HL-60 (cell line): ENCODE measurements at regions not wholly inside any gene's neighbourhood (a gene's known extent, or its start where the extent isn't known, plus 50 kb on each side); places are given as distances from the start of the nearest gene placed in this dataset.

Source experiments
- CTCF ChIP-seq: IDR thresholded peaks from one replicate; pipeline ENCODE4 v1.5.1; 2011; ENCODE audit warnings: low read length, control low read depth, inconsistent platforms; ENCODE audit not compliant: insufficient read depth
- POLR2AphosphoS5 ChIP-seq: IDR thresholded peaks from 2 replicates; pipeline ENCODE4 v1.6.1; 2012; ENCODE audit warnings: low read depth
- TF ChIP-seq, protein P1 (sequence below): IDR thresholded peaks from 2 replicates; pipeline ENCODE4 v1.6.1; 2012; ENCODE audit warnings: low read depth; ENCODE audit not compliant: insufficient replicate concordance

DNA sequence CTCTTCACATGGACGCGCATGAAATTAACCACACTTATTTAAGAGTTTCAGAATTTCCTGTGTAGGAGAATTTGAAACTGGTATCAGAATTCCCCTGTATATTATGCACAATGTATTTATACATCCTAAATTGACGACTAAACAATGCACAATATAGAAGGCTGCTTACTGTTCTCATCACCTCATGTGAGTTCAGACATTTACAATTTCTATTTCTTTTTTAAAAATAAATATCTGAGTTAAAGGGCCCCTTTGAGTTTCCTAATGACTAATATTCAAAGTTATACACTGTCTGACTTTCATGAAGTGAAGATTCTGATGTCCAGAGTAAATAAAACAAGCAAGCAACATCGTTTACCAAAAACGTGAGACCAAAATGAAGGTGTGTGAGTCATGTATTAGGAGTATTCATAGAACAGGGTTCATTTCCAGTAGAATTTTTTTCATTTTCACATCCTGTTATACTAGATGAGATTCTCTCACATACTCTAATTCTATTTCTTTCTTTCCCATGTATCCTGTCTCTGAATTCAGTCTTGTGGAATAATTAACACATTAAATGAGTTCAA lies 406.2 kb downstream of the NUP35 start:
- TF ChIP-seq POLR2AphosphoS5 (no peak), CTCF (no peak)
- TF ChIP-seq, protein P1, sequence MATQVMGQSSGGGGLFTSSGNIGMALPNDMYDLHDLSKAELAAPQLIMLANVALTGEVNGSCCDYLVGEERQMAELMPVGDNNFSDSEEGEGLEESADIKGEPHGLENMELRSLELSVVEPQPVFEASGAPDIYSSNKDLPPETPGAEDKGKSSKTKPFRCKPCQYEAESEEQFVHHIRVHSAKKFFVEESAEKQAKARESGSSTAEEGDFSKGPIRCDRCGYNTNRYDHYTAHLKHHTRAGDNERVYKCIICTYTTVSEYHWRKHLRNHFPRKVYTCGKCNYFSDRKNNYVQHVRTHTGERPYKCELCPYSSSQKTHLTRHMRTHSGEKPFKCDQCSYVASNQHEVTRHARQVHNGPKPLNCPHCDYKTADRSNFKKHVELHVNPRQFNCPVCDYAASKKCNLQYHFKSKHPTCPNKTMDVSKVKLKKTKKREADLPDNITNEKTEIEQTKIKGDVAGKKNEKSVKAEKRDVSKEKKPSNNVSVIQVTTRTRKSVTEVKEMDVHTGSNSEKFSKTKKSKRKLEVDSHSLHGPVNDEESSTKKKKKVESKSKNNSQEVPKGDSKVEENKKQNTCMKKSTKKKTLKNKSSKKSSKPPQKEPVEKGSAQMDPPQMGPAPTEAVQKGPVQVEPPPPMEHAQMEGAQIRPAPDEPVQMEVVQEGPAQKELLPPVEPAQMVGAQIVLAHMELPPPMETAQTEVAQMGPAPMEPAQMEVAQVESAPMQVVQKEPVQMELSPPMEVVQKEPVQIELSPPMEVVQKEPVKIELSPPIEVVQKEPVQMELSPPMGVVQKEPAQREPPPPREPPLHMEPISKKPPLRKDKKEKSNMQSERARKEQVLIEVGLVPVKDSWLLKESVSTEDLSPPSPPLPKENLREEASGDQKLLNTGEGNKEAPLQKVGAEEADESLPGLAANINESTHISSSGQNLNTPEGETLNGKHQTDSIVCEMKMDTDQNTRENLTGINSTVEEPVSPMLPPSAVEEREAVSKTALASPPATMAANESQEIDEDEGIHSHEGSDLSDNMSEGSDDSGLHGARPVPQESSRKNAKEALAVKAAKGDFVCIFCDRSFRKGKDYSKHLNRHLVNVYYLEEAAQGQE, result no peak
